ENCODE measurements at regions not wholly inside any gene's neighbourhood (a gene's known extent, or its start where the extent isn't known, plus 50 kb on each side); places are given as distances from the start of the nearest gene placed in this dataset.

DNA sequence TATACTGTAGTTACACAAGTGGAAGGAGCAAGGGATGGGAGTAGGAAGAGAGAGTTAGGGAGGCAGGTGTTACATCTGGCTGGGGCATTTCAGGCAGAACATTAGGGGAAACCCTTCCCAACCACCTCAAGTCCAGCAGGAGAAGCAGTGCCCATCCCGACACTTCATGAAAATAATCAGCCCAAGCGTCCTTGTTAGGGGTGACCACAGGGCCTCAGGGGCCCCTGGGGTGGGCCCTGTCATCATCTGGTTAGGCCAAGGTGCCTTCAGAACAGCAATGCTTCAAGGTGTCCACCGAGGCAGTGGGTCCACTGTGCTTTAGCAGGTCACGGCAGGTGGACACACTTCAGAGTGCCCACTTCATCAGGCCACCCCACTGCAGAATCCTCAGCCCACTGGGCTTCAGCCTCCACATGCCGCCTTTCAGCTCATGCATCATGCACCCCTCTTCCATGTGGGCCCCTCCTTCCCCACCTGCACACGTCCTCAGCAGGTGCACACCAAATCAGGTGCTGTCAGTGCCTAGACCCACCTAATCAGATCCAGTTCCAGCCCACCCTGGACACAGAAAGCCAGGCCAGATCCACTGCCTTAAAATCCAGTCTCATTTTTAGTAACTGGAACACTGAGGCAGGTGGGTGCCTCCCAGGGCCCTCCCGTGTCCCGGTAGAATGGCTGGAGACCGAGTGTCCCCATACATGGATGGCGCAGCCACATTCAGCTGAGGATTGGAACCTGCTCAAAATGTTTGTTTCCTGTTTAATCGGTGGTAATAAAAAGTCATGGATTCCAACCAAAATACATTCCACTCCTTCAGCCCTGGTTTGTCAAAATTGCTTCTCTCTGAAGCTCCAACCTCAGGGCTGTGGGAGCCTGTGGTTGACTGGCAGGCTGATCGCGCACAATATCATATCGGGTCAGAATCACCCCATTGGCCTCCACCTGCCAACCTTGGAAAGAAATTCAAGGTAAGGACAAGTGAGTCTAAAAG, 99.5 kb downstream of the ANKRD60 start:
- Mint-ChIP-seq H3K27me3 (ENCODE audit: low read depth) (peaks cover 8% of the 10 kb centered on the region), H3K4me1 (peaks cover 61% of the 10 kb centered on the region), H3K36me3 (ENCODE audit: low read depth) (peaks cover 8% of the 10 kb centered on the region), H3K9me3 (peaks cover 31% of the 10 kb centered on the region), H3K4me3 (no peak overlapping the region), H3K27ac (peak overlapping the region; percentile 29 to 99 (median 99))
- no peak for TF ChIP-seq CTCF (IDR thresholded peaks at IDR 0.05; ENCODE audit: unreplicated experiment in 3 of 3)

DNA sequence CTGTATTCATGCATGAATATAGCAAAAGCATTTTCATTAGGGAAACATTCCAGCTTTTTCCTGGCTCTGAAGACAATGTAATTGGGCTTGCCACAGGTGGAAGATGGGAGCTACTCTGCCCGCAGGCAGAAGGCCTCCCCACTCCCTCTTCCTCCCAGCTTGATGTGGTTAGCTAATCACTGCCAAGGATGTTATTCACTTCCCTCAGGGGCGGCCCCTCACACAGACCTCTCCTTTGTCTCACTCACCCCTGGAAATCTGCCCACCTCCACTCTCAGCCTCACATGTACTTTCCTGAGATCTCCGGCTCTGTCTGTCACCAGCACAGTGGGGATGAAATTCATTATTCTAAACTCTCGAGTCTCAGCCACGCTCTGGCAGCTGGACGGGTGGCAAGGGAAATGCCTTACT, 100.7 kb downstream of the ANKRD60 start:
- Mint-ChIP-seq H3K27me3 (ENCODE audit: low read depth) (peaks cover 4% of the 10 kb centered on the region), H3K27ac (peak overlapping the region; percentile 29 to 99 (median 86)), H3K4me3 (peak overlapping the region in 1 of 3 experiments; percentile 21), H3K4me1 (peaks cover 51% of the 10 kb centered on the region), H3K9me3 (peaks cover 36% of the 10 kb centered on the region), H3K36me3 (ENCODE audit: low read depth) (peaks cover 8% of the 10 kb centered on the region)
- no peak for TF ChIP-seq CTCF (IDR thresholded peaks at IDR 0.05; ENCODE audit: unreplicated experiment in 3 of 3)

DNA sequence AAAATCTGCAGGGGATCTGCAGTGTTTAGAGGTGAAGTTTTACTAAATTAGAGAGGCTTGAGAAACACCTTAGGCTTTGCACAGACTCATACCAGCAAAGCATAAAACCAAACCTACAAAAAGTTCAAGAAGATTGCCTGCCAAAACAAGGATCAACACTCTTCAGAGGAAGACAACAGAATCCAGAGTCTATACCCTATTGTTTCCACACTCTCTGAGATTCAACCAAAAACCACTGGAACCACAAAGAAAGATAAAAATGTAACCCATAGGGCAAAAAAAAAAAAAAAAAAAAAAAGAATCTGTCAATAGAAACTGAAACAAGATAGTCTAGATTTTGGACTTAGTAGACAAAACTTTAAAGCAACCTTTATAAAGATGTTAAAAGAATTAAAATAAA, 102.7 kb downstream of the ANKRD60 start:
- Mint-ChIP-seq H3K4me3 (no peak overlapping the region), H3K27me3 (ENCODE audit: low read depth) (no peaks in the 10 kb centered on the region), H3K27ac (no peak overlapping the region), H3K4me1 (peaks cover 32% of the 10 kb centered on the region), H3K36me3 (ENCODE audit: low read depth) (peaks cover 8% of the 10 kb centered on the region), H3K9me3 (peaks cover 42% of the 10 kb centered on the region)
- TF ChIP-seq CTCF (IDR thresholded peaks at IDR 0.05; ENCODE audit: unreplicated experiment in 3 of 3), result no peak

- peaks cover 16% of the 10 kb centered on the region for H3K4me1 Mint-ChIP-seq
Observed at GRCh38 chr20:58117944-58118343, 110.5 kb downstream of the ANKRD60 start.

GRCh38 chr20:58116505-58116904, 111.9 kb downstream of the ANKRD60 start:
- no peak for TF ChIP-seq CTCF (IDR thresholded peaks at IDR 0.05; ENCODE audit: unreplicated experiment in 3 of 3)
- peaks cover 41% of the 10 kb centered on the region for H3K9me3 Mint-ChIP-seq
- no peak overlapping the region for H3K27ac Mint-ChIP-seq
- H3K4me1 Mint-ChIP-seq, result peaks cover 30% of the 10 kb centered on the region
- H3K27me3 Mint-ChIP-seq (ENCODE audit: low read depth), result peaks cover 7% of the 10 kb centered on the region
- H3K36me3 Mint-ChIP-seq (ENCODE audit: low read depth), result peaks cover 4% of the 10 kb centered on the region
- no peak overlapping the region for H3K4me3 Mint-ChIP-seq

More at GRCh38 chr20:58117944-58118343, 110.5 kb downstream of the ANKRD60 start:
- H3K36me3 Mint-ChIP-seq (ENCODE audit: low read depth), result peaks cover 4% of the 10 kb centered on the region
- no peak overlapping the region for H3K27ac Mint-ChIP-seq
- H3K27me3 Mint-ChIP-seq (ENCODE audit: low read depth), result peaks cover 7% of the 10 kb centered on the region
- no peak overlapping the region for H3K4me3 Mint-ChIP-seq
- H3K9me3 Mint-ChIP-seq, result peaks cover 40% of the 10 kb centered on the region
- no peak for TF ChIP-seq CTCF (IDR thresholded peaks at IDR 0.05; ENCODE audit: unreplicated experiment in 3 of 3)
